ENCODE measurements at regions not wholly inside any gene's neighbourhood (a gene's known extent, or its start where the extent isn't known, plus 50 kb on each side); places are given as distances from the start of the nearest gene placed in this dataset.

DNA sequence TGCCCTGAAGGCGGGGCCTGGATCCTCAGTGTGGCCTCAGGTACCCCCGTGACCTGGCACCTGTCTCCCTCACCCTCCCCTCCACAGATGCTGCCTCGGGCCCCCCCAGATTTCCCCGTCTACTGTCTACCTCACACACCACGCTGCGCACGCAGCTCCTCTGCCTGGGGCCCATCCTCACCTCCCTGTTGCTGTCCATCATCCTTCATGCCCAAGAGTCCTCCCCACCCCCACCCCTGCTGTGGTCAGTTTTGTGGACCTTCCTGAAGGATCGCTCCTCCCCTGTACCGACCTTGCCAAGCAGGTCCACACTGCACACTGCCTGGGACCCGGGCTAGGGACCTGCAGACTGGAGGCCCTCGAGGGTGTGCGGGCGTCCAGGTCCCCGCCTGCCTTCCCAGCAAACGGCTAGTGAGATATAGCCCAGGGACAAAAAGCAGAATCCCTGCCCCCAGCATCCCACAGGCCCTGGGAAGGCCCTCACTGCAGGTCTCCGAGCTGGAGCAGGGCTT, 197.4 kb upstream of the DIO3 start:
- Histone ChIP-seq H3F3A (ENCODE audit: insufficient read depth) (peaks cover 12% of the 10 kb centered on the region; the same call in 1 of the 2 replicates), H3K79me2 (ENCODE audit: insufficient read depth, low read length) (no peaks in the 10 kb centered on the region), H3K9me3 (ENCODE audit: insufficient read depth, low read length) (peaks cover 17% of the 10 kb centered on the region; the same call in 1 of the 2 replicates), H3K36me3 (ENCODE audit: low read length) (no peaks in the 10 kb centered on the region), H3K9me2 (replicated peaks; ENCODE audit: insufficient read depth, low read length) (no peaks in the 10 kb centered on the region), H3K27ac (ENCODE audit: low read depth, low read length) (no peak overlapping the region), H4K20me1 (ENCODE audit: low read depth, low read length) (no peaks in the 10 kb centered on the region), H3K27me3 (ENCODE audit: low read length) (no peaks in the 10 kb centered on the region), H3K4me3 (ENCODE audit: insufficient read depth, low read length, poor library complexity, severe bottlenecking) (no peak overlapping the region), H2AFZ (ENCODE audit: low read depth, low read length, severe bottlenecking) (no peak overlapping the region), H3K4me2 (ENCODE audit: low read depth, low read length, poor library complexity, severe bottlenecking) (no peak overlapping the region), H3K9ac (ENCODE audit: low read length) (no peak overlapping the region)
- no peak for TF ChIP-seq CTCF (IDR thresholded peaks at IDR 0.05; ENCODE audit: insufficient read depth, low read length, poor library complexity, severe bottlenecking)
- TF ChIP-seq EZH2phosphoT487 (conservative IDR thresholded peaks at IDR 0.05; ENCODE audit: low read length), result no peak

GRCh38 chr14:101364503-101365328, 196.6 kb upstream of the DIO3 start:
- Histone ChIP-seq H3K9ac (ENCODE audit: low read length) (no peak overlapping the region), H3K27me3 (ENCODE audit: low read length) (no peaks in the 10 kb centered on the region), H3K9me2 (replicated peaks; ENCODE audit: insufficient read depth, low read length) (no peaks in the 10 kb centered on the region), H3K9me3 (ENCODE audit: insufficient read depth, low read length) (peaks cover 17% of the 10 kb centered on the region; the same call in 1 of the 2 replicates), H4K20me1 (ENCODE audit: low read depth, low read length) (no peaks in the 10 kb centered on the region), H3K79me2 (ENCODE audit: insufficient read depth, low read length) (no peaks in the 10 kb centered on the region), H3K4me2 (ENCODE audit: low read depth, low read length, poor library complexity, severe bottlenecking) (no peak overlapping the region), H3K4me3 (ENCODE audit: insufficient read depth, low read length, poor library complexity, severe bottlenecking) (no peak overlapping the region), H2AFZ (ENCODE audit: low read depth, low read length, severe bottlenecking) (no peak overlapping the region), H3F3A (ENCODE audit: insufficient read depth) (peaks cover 11% of the 10 kb centered on the region; the same call in 1 of the 2 replicates), H3K27ac (ENCODE audit: low read depth, low read length) (no peak overlapping the region), H3K36me3 (ENCODE audit: low read length) (no peaks in the 10 kb centered on the region)
- TF ChIP-seq EZH2phosphoT487 (conservative IDR thresholded peaks at IDR 0.05; ENCODE audit: low read length) (no peak), CTCF (IDR thresholded peaks at IDR 0.05; ENCODE audit: insufficient read depth, low read length, poor library complexity, severe bottlenecking) (no peak)

DNA sequence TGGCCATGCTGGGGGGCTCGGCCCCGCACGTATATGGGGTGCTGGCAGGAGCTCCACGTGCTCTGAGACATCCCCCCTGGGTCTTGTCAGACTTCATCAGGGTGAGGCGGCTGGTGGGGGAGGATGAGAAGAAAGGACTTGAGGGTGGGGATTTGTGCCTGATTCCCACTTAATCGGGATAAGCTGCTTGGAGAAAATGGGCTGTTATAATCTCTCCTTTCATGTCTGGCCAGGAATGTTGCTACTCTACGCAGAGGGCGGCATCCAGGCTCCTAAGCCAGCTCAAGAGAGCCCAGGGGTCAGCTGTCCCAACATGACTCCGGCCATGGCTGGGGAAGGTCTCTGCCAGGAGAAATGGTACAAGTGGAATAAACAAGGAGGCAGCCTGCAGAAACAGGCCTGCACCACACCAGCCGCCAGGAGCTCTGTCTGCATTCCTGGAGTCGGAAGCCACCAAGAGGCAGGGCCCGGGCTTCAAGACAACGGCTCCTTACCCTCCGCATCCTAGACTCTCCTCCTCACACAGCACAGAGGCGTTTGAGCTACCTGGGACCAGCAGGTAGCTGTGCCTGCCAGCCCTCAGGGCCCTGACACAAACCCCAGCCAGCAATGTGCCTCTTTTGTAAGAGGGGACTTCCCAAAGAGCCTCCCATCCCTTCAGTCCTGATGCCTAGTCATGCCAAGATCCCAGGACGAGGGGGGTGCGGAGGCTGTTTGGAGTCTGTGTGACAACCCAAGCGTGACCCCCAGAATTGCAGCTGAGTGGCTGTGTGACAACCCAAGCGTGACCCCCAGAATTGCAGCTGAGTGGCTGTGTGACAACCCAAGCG, 195.8 kb upstream of the DIO3 start:
- no peaks in the 10 kb centered on the region for H3K27me3 ChIP-seq (ENCODE audit: low read length)
- TF ChIP-seq EZH2phosphoT487 (conservative IDR thresholded peaks at IDR 0.05; ENCODE audit: low read length), result no peak
- no peak for TF ChIP-seq CTCF (IDR thresholded peaks at IDR 0.05; ENCODE audit: insufficient read depth, low read length, poor library complexity, severe bottlenecking)
- no peak overlapping the region for H3K4me3 ChIP-seq (ENCODE audit: insufficient read depth, low read length, poor library complexity, severe bottlenecking)
- no peak overlapping the region; the same call in 1 of the 2 replicates for H3K27ac ChIP-seq (ENCODE audit: low read depth, low read length)
- H3K36me3 ChIP-seq (ENCODE audit: low read length), result no peaks in the 10 kb centered on the region
- no peaks in the 10 kb centered on the region for H3K79me2 ChIP-seq (ENCODE audit: insufficient read depth, low read length)
- H2AFZ ChIP-seq (ENCODE audit: low read depth, low read length, severe bottlenecking), result no peak overlapping the region
- H4K20me1 ChIP-seq (ENCODE audit: low read depth, low read length), result no peaks in the 10 kb centered on the region
- no peak overlapping the region for H3K4me2 ChIP-seq (ENCODE audit: low read depth, low read length, poor library complexity, severe bottlenecking)
- H3K9me3 ChIP-seq (ENCODE audit: insufficient read depth, low read length), result peaks cover 17% of the 10 kb centered on the region; the same call in 1 of the 2 replicates
- no peak overlapping the region for H3K9ac ChIP-seq (ENCODE audit: low read length)
- H3F3A ChIP-seq (ENCODE audit: insufficient read depth), result 0 out of 2 replicates have a peak, but pooled peaks cover 3% of the 10 kb centered on the region
- H3K9me2 ChIP-seq (replicated peaks; ENCODE audit: insufficient read depth, low read length), result no peaks in the 10 kb centered on the region
